Endothelial cell of umbilical vein (primary cell): ENCODE measurements at regions not wholly inside any gene's neighbourhood (a gene's known extent, or its start where the extent isn't known, plus 50 kb on each side); places are given as distances from the start of the nearest gene placed in this dataset.

ENCODE experiments used
- BruUV-seq: library from RNA; stranded (reverse); fragments of 400-500 nt; replicated peaks from 2 replicates; lab custom pipeline; 2021; lab: Mats Ljungman, UMichigan
- CTCF ChIA-PET: fragments of 300-600, 350-600 bp; sonication (Branson Sonifier 250); formaldehyde crosslinking; loops from one replicate; lab custom pipeline; 2021; ENCODE audit warnings: antibody characterized with exemption, inconsistent platforms; lab: Charles Lee
- POLR2A ChIA-PET: fragments of 300-600, 350-600 bp; sonication (Branson Sonifier 250); formaldehyde crosslinking; loops from one replicate; lab custom pipeline; 2021; ENCODE audit warnings: antibody characterized with exemption, inconsistent platforms; lab: Charles Lee
- DNase-seq: peaks from one replicate; pipeline ENCODE4 v3.0.0-alpha.2; 2011; ENCODE audit warnings: low read depth, low spot score
- FAIRE-seq: peaks from 2 replicates; lab custom pipeline; 2011; peaks lifted over from hg19 to GRCh38; lab: Jason Lieb, UNC
- H2AFZ ChIP-seq: 2 replicates; pipeline ENCODE4 v1.6.0; 2012; ENCODE audit warnings: low read depth, low read length, control low read depth, inconsistent platforms
- H3K27ac ChIP-seq: 2 replicates; pipeline ENCODE4 v1.5.1; 2011; ENCODE audit warnings: low read depth, mild to moderate bottlenecking, control low read depth, low read length, moderate library complexity; ENCODE audit not compliant: insufficient read depth
- H3K27me3 ChIP-seq, 2 experiments: 2 replicates each; pipeline versions ENCODE4 v1.6.0 to v1.6.1; 2011; ENCODE audit warnings: low read length in 2 of 2, mixed read lengths in 1 of 2; ENCODE audit not compliant: control insufficient read depth in 2 of 2, insufficient read depth in 2 of 2
- H3K36me3 ChIP-seq, 2 experiments: 2 replicates in 1 of 2; 3 replicates in 1 of 2; pipeline ENCODE4 v1.5.1; 2011; ENCODE audit warnings: low read length in 2 of 2, mild to moderate bottlenecking in 1 of 2, moderate library complexity in 1 of 2; ENCODE audit not compliant: control insufficient read depth in 2 of 2, insufficient read depth in 2 of 2; ENCODE audit errors: extremely low read depth in 1 of 2
- H3K4me1 ChIP-seq: 3 replicates; pipeline ENCODE4 v1.5.1; 2011; ENCODE audit warnings: mild to moderate bottlenecking, low read length; ENCODE audit not compliant: control insufficient read depth, insufficient read depth; ENCODE audit errors: extremely low read depth
- H3K4me2 ChIP-seq: 2 replicates; pipeline ENCODE4 v1.6.1; 2011; ENCODE audit warnings: low read length, control low read depth, mixed read lengths; ENCODE audit not compliant: insufficient read depth
- H3K4me3 ChIP-seq, 3 experiments: fragments of 200-600 bp in 1 of 3; sonication (generic), shearing (Covaris generic) in 1 of 3; replicated peaks in 1 of 3; 2 replicates each; pipeline ENCODE4 v1.5.1; 2011 to 2016; ENCODE audit warnings: control low read depth in 3 of 3, low read length in 3 of 3, mild to moderate bottlenecking in 2 of 3, inconsistent platforms in 1 of 3, low read depth in 1 of 3, moderate library complexity in 1 of 3; ENCODE audit not compliant: insufficient read depth in 1 of 3
- H3K79me2 ChIP-seq: 2 replicates; pipeline ENCODE4 v1.6.0; 2012; ENCODE audit warnings: low read length, inconsistent platforms; ENCODE audit not compliant: control insufficient read depth, insufficient read depth
- H3K9ac ChIP-seq: replicated peaks from 2 replicates; pipeline ENCODE3; 2011; ENCODE audit warnings: low read length, control low read depth; ENCODE audit not compliant: insufficient read depth; ENCODE audit errors: extremely low read depth
- H3K9me1 ChIP-seq: replicated peaks from 3 replicates; pipeline ENCODE4 v1.6.0; 2011; ENCODE audit warnings: mild to moderate bottlenecking, low read length; ENCODE audit not compliant: control insufficient read depth, insufficient read depth; ENCODE audit errors: extremely low read depth
- H3K9me3 ChIP-seq: replicated peaks from 2 replicates; pipeline ENCODE4 v1.5.1; 2012; ENCODE audit warnings: low read length, inconsistent platforms; ENCODE audit not compliant: control insufficient read depth, insufficient read depth
- H4K20me1 ChIP-seq: replicated peaks from 2 replicates; pipeline ENCODE3; 2011; ENCODE audit warnings: mild to moderate bottlenecking, low read length; ENCODE audit not compliant: control insufficient read depth, insufficient read depth; ENCODE audit errors: extremely low read depth
- EZH2 ChIP-seq: IDR thresholded peaks from 2 replicates; pipeline ENCODE4 v1.6.1; 2012; ENCODE audit warnings: borderline replicate concordance, low read depth, mild to moderate bottlenecking, moderate library complexity, low read length, inconsistent platforms; ENCODE audit not compliant: severe bottlenecking
- FOS ChIP-seq: IDR thresholded peaks from 2 replicates; pipeline ENCODE4 v1.6.1; 2011; ENCODE audit warnings: mild to moderate bottlenecking, low read length, moderate library complexity, borderline replicate concordance; ENCODE audit not compliant: insufficient read depth
- GATA2 ChIP-seq: IDR thresholded peaks from 2 replicates; pipeline ENCODE4 v1.7.0; 2011; ENCODE audit warnings: low read depth, mild to moderate bottlenecking, moderate library complexity, mixed read lengths, low read length; ENCODE audit not compliant: insufficient read length, insufficient read depth
- JUN ChIP-seq: IDR thresholded peaks from 2 replicates; pipeline ENCODE4 v1.6.1; 2011; ENCODE audit warnings: borderline replicate concordance, low read depth; ENCODE audit not compliant: insufficient read length, insufficient read depth
- MYC ChIP-seq: IDR thresholded peaks from one replicate; pipeline ENCODE4 v1.6.1; 2011; ENCODE audit warnings: mild to moderate bottlenecking, low read depth, low read length
- POLR2A ChIP-seq: IDR thresholded peaks from 2 replicates; pipeline ENCODE4 v1.6.1; 2012; ENCODE audit warnings: low read depth, mild to moderate bottlenecking, control low read depth, low read length
- POLR2AphosphoS5 ChIP-seq: IDR thresholded peaks from 2 replicates; pipeline ENCODE4 v1.6.1; 2012; ENCODE audit warnings: low read depth, mild to moderate bottlenecking, control low read depth, low read length, moderate library complexity; ENCODE audit not compliant: insufficient read depth
- dilution Hi-C: fragments of 300-500 bp; cut with MboI; formaldehyde crosslinking; loops from one replicate; pipeline ENCODE4 v1.15.0; 2019; ENCODE audit warnings: low sequenced_read_pairs; ENCODE audit not compliant: extremely low pct_ligation_motif_present
- intact Hi-C: fragments of 100-400 bp; cut with micrococcal nuclease; formaldehyde crosslinking; loops from one replicate; pipeline ENCODE4 v1.10.0; 2022
- TF ChIP-seq, protein P1 (sequence below): IDR thresholded peaks from 2 replicates; pipeline ENCODE4 v1.6.1; 2011; ENCODE audit not compliant: insufficient read depth, insufficient read length
- TF ChIP-seq, protein P2 (sequence below), 2 donors: IDR thresholded peaks; 1 replicate in 1 of 2; 2 replicates in 1 of 2; pipeline ENCODE4 v1.5.1; 2011; ENCODE audit warnings: low read length in 2 of 2, mild to moderate bottlenecking in 2 of 2, moderate library complexity in 2 of 2, control low read depth in 1 of 2, inconsistent platforms in 1 of 2, low read depth in 1 of 2; ENCODE audit not compliant: insufficient read depth in 1 of 2; ENCODE audit errors: extremely low read depth in 1 of 2

- H3K27ac ChIP-seq: no peak overlapping the region
- H3K4me3 ChIP-seq: no peak overlapping the region
- dilution Hi-C loops: no loop called here
- H4K20me1 ChIP-seq: no peaks in the 10 kb centered on the region
- ChIA-PET CTCF (interaction anchor here (0.7 to 0.9 kb wide), 3 partner anchors 12 to 57 kb away, joined by 3 to 4 read pairs (median 3); no protein-coding TSS in a partner anchor), POLR2A (no interaction called here)
- FAIRE-seq (no peak), DNase-seq (no peak)
- TF ChIP-seq, protein P1, sequence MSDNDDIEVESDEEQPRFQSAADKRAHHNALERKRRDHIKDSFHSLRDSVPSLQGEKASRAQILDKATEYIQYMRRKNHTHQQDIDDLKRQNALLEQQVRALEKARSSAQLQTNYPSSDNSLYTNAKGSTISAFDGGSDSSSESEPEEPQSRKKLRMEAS: no peak
- TF ChIP-seq POLR2AphosphoS5 (no peak), FOS (no peak), GATA2 (no peak), POLR2A (no peak), EZH2 (no peak), JUN (no peak), MYC (no peak)
- TF ChIP-seq, protein P2, sequence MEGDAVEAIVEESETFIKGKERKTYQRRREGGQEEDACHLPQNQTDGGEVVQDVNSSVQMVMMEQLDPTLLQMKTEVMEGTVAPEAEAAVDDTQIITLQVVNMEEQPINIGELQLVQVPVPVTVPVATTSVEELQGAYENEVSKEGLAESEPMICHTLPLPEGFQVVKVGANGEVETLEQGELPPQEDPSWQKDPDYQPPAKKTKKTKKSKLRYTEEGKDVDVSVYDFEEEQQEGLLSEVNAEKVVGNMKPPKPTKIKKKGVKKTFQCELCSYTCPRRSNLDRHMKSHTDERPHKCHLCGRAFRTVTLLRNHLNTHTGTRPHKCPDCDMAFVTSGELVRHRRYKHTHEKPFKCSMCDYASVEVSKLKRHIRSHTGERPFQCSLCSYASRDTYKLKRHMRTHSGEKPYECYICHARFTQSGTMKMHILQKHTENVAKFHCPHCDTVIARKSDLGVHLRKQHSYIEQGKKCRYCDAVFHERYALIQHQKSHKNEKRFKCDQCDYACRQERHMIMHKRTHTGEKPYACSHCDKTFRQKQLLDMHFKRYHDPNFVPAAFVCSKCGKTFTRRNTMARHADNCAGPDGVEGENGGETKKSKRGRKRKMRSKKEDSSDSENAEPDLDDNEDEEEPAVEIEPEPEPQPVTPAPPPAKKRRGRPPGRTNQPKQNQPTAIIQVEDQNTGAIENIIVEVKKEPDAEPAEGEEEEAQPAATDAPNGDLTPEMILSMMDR (IDR thresholded peaks at IDR 0.05; ENCODE audit: extremely low read depth in 1 of 2, insufficient read depth in 1 of 2, low read depth in 1 of 2, low read length in 2 of 2): no peak
- H3K36me3 ChIP-seq: no peaks in the 10 kb centered on the region
- H3K4me1 ChIP-seq: no peaks in the 10 kb centered on the region
- no peaks in the 10 kb centered on the region for H3K27me3 ChIP-seq
- no peaks in the 10 kb centered on the region for H3K9me1 ChIP-seq
- no peaks in the 10 kb centered on the region for H3K9me3 ChIP-seq
- H3K4me2 ChIP-seq: no peak overlapping the region
- intact Hi-C loops: no loop called here
- H3K79me2 ChIP-seq: no peaks in the 10 kb centered on the region
- H2AFZ ChIP-seq: no peak overlapping the region
- no peak overlapping the region for H3K9ac ChIP-seq
- no TSS peak for BruUV-seq
These were observed 321.7 kb downstream of the ANKRD50 start for GRCh38 chr4:124390861-124391260.
